ENCODE measurements at regions not wholly inside any gene's neighbourhood (a gene's known extent, or its start where the extent isn't known, plus 50 kb on each side); places are given as distances from the start of the nearest gene placed in this dataset.

GRCh38 chr6:169844946-169845345, 93.5 kb downstream of the ERMARD start:
- no peak overlapping the region for H3K4me3 ChIP-seq
- no peaks in the 10 kb centered on the region for H3K4me1 ChIP-seq (ENCODE audit: insufficient read depth)
- H3K9me3 ChIP-seq (ENCODE audit: low read depth), result no peaks in the 10 kb centered on the region
- H3K27ac ChIP-seq, result no peak overlapping the region
- H3K27me3 ChIP-seq, result no peaks in the 10 kb centered on the region
- 89% methylated on average over 9 of the region's 9 CpGs for WGBS (ENCODE audit: low lambda C conversion rate, missing lambda C conversion rate)
- no peaks in the 10 kb centered on the region for H4K20me1 ChIP-seq (ENCODE audit: insufficient read depth, poor library complexity, severe bottlenecking)
- no peaks in the 10 kb centered on the region for H3K9me2 ChIP-seq (replicated peaks; ENCODE audit: insufficient read depth)
- no peak for TF ChIP-seq EZH2phosphoT487 (IDR thresholded peaks at IDR 0.05; ENCODE audit: low read depth, severe bottlenecking, unreplicated experiment)
- TF ChIP-seq EZH2 (IDR thresholded peaks at IDR 0.05; ENCODE audit: borderline replicate concordance), result no peak
- TF ChIP-seq CTCF (IDR thresholded peaks at IDR 0.05; ENCODE audit: poor library complexity), result no peak
- no peak overlapping the region for H3K4me2 ChIP-seq
- no peaks in the 10 kb centered on the region for H3K36me3 ChIP-seq (replicated peaks; ENCODE audit: insufficient read depth, low read depth)
- DNase-seq (ENCODE audit: low spot score), result no peak
- H3K79me2 ChIP-seq, result no peaks in the 10 kb centered on the region
- H2AFZ ChIP-seq, result no peak overlapping the region

DNA sequence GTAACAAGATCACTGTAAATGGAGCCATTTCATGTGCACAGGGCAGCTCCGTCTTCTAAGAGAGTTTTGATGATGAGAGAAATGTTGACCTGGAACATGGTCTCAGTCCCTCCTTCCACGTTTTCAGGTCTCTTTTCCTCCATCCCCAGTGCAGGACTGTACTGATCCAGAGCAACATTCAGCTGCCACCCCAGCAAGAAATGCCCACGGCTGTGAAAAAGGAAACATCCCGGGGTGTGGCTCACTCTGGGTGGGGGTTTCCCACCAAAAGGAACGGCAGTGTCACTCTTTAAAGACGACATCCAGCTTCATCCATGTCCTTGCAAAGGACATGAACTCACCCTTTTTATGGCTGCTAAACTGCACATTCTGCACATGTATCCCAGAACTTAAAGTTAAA, 92.6 kb downstream of the ERMARD start:
- H3K9me3 ChIP-seq (ENCODE audit: low read depth), result no peaks in the 10 kb centered on the region
- no peaks in the 10 kb centered on the region for H3K27me3 ChIP-seq
- H3K79me2 ChIP-seq, result no peaks in the 10 kb centered on the region
- no peak for TF ChIP-seq EZH2phosphoT487 (IDR thresholded peaks at IDR 0.05; ENCODE audit: low read depth, severe bottlenecking, unreplicated experiment)
- 83% methylated on average over 6 of the region's 6 CpGs for WGBS (ENCODE audit: low lambda C conversion rate, missing lambda C conversion rate)
- H3K4me1 ChIP-seq (ENCODE audit: insufficient read depth), result no peaks in the 10 kb centered on the region
- H4K20me1 ChIP-seq (ENCODE audit: insufficient read depth, poor library complexity, severe bottlenecking), result no peaks in the 10 kb centered on the region
- no peaks in the 10 kb centered on the region for H3K9me2 ChIP-seq (replicated peaks; ENCODE audit: insufficient read depth)
- H3K27ac ChIP-seq, result no peak overlapping the region
- H2AFZ ChIP-seq, result no peak overlapping the region
- no peak for DNase-seq (ENCODE audit: low spot score)
- H3K36me3 ChIP-seq (replicated peaks; ENCODE audit: insufficient read depth, low read depth), result no peaks in the 10 kb centered on the region
- no peak overlapping the region for H3K4me3 ChIP-seq
- H3K4me2 ChIP-seq, result no peak overlapping the region

GRCh38 chr6:169843110-169843509, 91.7 kb downstream of the ERMARD start:
- no peak overlapping the region for H3K27ac ChIP-seq
- no peaks in the 10 kb centered on the region for H3K79me2 ChIP-seq
- H3K9me2 ChIP-seq (replicated peaks; ENCODE audit: insufficient read depth), result no peaks in the 10 kb centered on the region
- H3K36me3 ChIP-seq (replicated peaks; ENCODE audit: insufficient read depth, low read depth), result no peaks in the 10 kb centered on the region
- H3K9me3 ChIP-seq (ENCODE audit: low read depth), result no peaks in the 10 kb centered on the region
- no peaks in the 10 kb centered on the region for H3K27me3 ChIP-seq
- no peak overlapping the region for H3K4me3 ChIP-seq
- no peak overlapping the region for H2AFZ ChIP-seq
- H3K4me1 ChIP-seq (ENCODE audit: insufficient read depth), result no peaks in the 10 kb centered on the region
- 91% methylated on average over 5 of the region's 5 CpGs for WGBS (ENCODE audit: low lambda C conversion rate, missing lambda C conversion rate)
- TF ChIP-seq EZH2 (IDR thresholded peaks at IDR 0.05; ENCODE audit: borderline replicate concordance) (no peak), CTCF (IDR thresholded peaks at IDR 0.05; ENCODE audit: poor library complexity) (no peak), EZH2phosphoT487 (IDR thresholded peaks at IDR 0.05; ENCODE audit: low read depth, severe bottlenecking, unreplicated experiment) (no peak)
- H4K20me1 ChIP-seq (ENCODE audit: insufficient read depth, poor library complexity, severe bottlenecking), result no peaks in the 10 kb centered on the region
- DNase-seq (ENCODE audit: low spot score), result no peak
- H3K4me2 ChIP-seq, result no peak overlapping the region

DNA sequence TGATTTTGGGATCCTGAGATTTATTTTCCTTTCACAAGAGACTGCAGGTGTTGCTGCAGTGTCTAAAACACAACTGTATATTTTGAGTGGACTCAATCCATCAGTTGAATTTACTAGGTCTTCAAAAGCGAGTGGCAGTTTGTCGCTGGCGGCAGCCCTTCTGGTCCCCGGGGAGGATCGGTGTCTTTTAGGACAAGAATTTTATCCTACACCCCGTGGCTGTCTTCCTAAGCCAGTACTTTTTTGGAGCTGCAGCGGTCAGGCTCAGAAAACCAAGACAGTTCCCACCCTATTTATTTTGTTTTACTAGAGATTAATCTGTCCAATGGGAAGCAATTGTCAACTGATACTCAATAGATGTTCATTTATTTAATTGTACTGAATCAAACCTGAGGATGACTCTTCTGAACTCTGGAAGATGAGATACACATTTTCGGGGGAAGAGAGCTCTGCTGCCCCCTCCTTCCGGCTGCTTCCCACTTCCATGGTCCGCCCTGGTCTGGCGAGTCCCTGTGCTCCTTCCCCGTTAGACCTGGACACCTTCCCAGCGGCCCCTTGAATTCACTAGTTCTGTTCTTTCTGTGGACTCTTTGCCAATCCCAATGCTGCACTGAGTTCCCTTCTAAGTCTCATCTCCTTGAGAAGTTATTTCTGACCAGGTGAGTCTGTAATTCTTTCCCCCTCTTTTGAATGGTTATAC, 90.6 kb downstream of the ERMARD start:
- no peaks in the 10 kb centered on the region for H3K79me2 ChIP-seq
- H3K4me1 ChIP-seq (ENCODE audit: insufficient read depth), result no peaks in the 10 kb centered on the region
- no peaks in the 10 kb centered on the region for H3K9me3 ChIP-seq (ENCODE audit: low read depth)
- no peak overlapping the region for H3K27ac ChIP-seq
- H3K36me3 ChIP-seq (replicated peaks; ENCODE audit: insufficient read depth, low read depth), result no peaks in the 10 kb centered on the region
- TF ChIP-seq EZH2phosphoT487 (IDR thresholded peaks at IDR 0.05; ENCODE audit: low read depth, severe bottlenecking, unreplicated experiment), result no peak
- TF ChIP-seq EZH2 (IDR thresholded peaks at IDR 0.05; ENCODE audit: borderline replicate concordance), result no peak
- TF ChIP-seq CTCF (IDR thresholded peaks at IDR 0.05; ENCODE audit: poor library complexity), result no peak
- no peaks in the 10 kb centered on the region for H3K27me3 ChIP-seq
- H3K4me2 ChIP-seq, result no peak overlapping the region
- no peak for DNase-seq (ENCODE audit: low spot score)
- H4K20me1 ChIP-seq (ENCODE audit: insufficient read depth, poor library complexity, severe bottlenecking), result no peaks in the 10 kb centered on the region
- 92% methylated on average over 13 of the region's 13 CpGs for WGBS (ENCODE audit: low lambda C conversion rate, missing lambda C conversion rate)
- no peak overlapping the region for H2AFZ ChIP-seq
- H3K9me2 ChIP-seq (replicated peaks; ENCODE audit: insufficient read depth), result no peaks in the 10 kb centered on the region
- no peak overlapping the region for H3K4me3 ChIP-seq
